H1 (cell line): ENCODE measurements at regions not wholly inside any gene's neighbourhood (a gene's known extent, or its start where the extent isn't known, plus 50 kb on each side); places are given as distances from the start of the nearest gene placed in this dataset.

Source experiments
- CTCF ChIP-seq, 3 experiments: IDR thresholded peaks; 1 replicate in 2 of 3; 2 replicates in 1 of 3; pipeline versions ENCODE4 v1.5.1 to v1.6.1; 2011; ENCODE audit warnings: low read length in 3 of 3, mild to moderate bottlenecking in 3 of 3, inconsistent platforms in 2 of 3, low read depth in 1 of 3, moderate library complexity in 1 of 3; ENCODE audit not compliant: insufficient read depth in 1 of 3; ENCODE audit errors: control extremely low read depth in 1 of 3
- EZH2 ChIP-seq: fragments of 200-600 bp; sonication (generic); IDR thresholded peaks from 2 replicates; pipeline ENCODE4 v1.7.1; 2012; ENCODE audit warnings: low read depth, mild to moderate bottlenecking, moderate library complexity, low read length, inconsistent platforms; ENCODE audit not compliant: severe bottlenecking
- JUN ChIP-seq: IDR thresholded peaks from 2 replicates; pipeline ENCODE4 v1.6.1; 2011; ENCODE audit warnings: low read depth, mild to moderate bottlenecking, improper control_type of control experiment, low read length
- POLR2A ChIP-seq, 2 experiments: IDR thresholded peaks; 1 replicate in 1 of 2; 2 replicates in 1 of 2; pipeline ENCODE4 v1.6.1; 2011; ENCODE audit warnings: low read depth in 2 of 2, low read length in 2 of 2, mild to moderate bottlenecking in 2 of 2; ENCODE audit errors: control extremely low read depth in 1 of 2
- POLR2AphosphoS5 ChIP-seq: IDR thresholded peaks from 2 replicates; pipeline ENCODE4 v1.6.1; 2011; ENCODE audit warnings: low read depth, low read length
- SIRT6 ChIP-seq: IDR thresholded peaks from one replicate; pipeline ENCODE4 v1.7.1; 2012; ENCODE audit warnings: low read length, inconsistent platforms
- SP1 ChIP-seq: IDR thresholded peaks from 2 replicates; pipeline ENCODE4 v1.6.1; 2011; ENCODE audit warnings: low read depth, low read length
- TAF7 ChIP-seq: optimal IDR thresholded peaks from 2 replicates; pipeline ENCODE3; 2011; ENCODE audit warnings: low read depth, mild to moderate bottlenecking, inconsistent platforms, low read length, moderate library complexity, borderline replicate concordance

- no peak for TF ChIP-seq CTCF (IDR thresholded peaks at IDR 0.05; ENCODE audit: control extremely low read depth in 1 of 3, insufficient read depth in 1 of 3, low read depth in 1 of 3, low read length in 3 of 3)
- no peak for TF ChIP-seq SP1
- no peak for TF ChIP-seq EZH2
- TF ChIP-seq POLR2A (IDR thresholded peaks at IDR 0.05; ENCODE audit: control extremely low read depth in 1 of 2, low read depth in 2 of 2, low read length in 2 of 2): no peak
- TF ChIP-seq JUN: no peak
- no peak for TF ChIP-seq TAF7
- TF ChIP-seq POLR2AphosphoS5: no peak
- TF ChIP-seq SIRT6: no peak
Measured at GRCh38 chr2:239825705-239825979, 199.5 kb downstream of the NDUFA10 start.
